ENCODE measurements at regions not wholly inside any gene's neighbourhood (a gene's known extent, or its start where the extent isn't known, plus 50 kb on each side); places are given as distances from the start of the nearest gene placed in this dataset.
"Not testable (repeated sequence)": the region's sequence is repeated elsewhere in the genome, so short reads cannot be mapped to it uniquely, and the experiment has no call there.

DNA sequence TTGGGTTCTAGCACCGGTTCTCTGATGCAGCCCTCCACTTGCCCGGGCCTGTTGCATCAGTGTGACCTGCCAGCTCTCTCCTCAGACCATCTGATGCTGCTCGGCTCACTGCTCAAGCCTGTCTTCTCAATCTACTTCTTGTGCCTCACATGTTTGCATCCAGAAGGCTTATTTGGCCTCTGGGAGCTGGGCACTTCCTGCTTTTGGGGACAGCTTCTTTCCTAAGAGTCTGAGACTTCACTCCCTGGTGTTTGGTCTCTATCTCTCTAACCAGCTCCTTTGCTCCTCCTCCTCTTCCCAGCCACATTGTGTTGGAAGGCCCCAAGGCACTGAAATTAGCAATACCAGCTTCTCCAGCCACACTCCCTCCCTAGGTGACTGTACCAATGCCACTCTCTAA lies 212.8 kb downstream of the CDCA7 start:
- TF ChIP-seq CTCF (IDR thresholded peaks at IDR 0.05) (no peak), POLR2A (IDR thresholded peaks at IDR 0.05) (no peak)
- peaks cover 0 to 13% (median 0%) of the 10 kb centered on the region in 4 donors for H3K4me1 ChIP-seq
- no peak overlapping the region for H3K4me3 ChIP-seq
- H3K9me3 ChIP-seq: no peaks in the 10 kb centered on the region
- no peak for DNase-seq
- H3K27me3 ChIP-seq: no peaks in the 10 kb centered on the region
- H3K36me3 ChIP-seq: no peaks in the 10 kb centered on the region
- H3K27ac ChIP-seq: no peak overlapping the region

DNA sequence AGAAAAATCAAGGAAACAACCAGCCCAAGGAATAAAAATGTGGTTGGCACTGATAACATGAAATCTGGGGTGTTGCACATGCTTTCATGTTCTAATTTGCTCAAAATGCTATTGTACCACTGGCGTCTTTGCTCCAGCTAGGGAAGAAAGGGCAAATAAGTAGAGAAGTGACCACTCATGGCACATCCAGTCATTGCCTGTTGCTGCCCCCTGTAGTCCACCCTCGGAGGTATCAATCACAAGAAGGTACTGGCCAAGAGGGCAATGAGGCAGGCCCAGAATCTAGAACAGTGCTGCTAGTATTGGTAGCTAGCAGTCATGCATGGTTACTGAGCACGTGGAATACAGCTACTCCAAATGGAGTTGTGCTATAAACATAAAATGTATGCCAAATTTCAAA lies 213.4 kb downstream of the CDCA7 start:
- Histone ChIP-seq H3K27ac (no peak overlapping the region), H3K9me3 (no peaks in the 10 kb centered on the region), H3K36me3 (no peaks in the 10 kb centered on the region), H3K4me3 (no peak overlapping the region), H3K27me3 (no peaks in the 10 kb centered on the region), H3K4me1 (peaks cover 0 to 13% (median 0%) of the 10 kb centered on the region in 4 donors)
- no peak for DNase-seq
- TF ChIP-seq POLR2A (IDR thresholded peaks at IDR 0.05): no peak
- peak in 1 of 6 experiments; percentile 25 for TF ChIP-seq CTCF (IDR thresholded peaks at IDR 0.05)

DNA sequence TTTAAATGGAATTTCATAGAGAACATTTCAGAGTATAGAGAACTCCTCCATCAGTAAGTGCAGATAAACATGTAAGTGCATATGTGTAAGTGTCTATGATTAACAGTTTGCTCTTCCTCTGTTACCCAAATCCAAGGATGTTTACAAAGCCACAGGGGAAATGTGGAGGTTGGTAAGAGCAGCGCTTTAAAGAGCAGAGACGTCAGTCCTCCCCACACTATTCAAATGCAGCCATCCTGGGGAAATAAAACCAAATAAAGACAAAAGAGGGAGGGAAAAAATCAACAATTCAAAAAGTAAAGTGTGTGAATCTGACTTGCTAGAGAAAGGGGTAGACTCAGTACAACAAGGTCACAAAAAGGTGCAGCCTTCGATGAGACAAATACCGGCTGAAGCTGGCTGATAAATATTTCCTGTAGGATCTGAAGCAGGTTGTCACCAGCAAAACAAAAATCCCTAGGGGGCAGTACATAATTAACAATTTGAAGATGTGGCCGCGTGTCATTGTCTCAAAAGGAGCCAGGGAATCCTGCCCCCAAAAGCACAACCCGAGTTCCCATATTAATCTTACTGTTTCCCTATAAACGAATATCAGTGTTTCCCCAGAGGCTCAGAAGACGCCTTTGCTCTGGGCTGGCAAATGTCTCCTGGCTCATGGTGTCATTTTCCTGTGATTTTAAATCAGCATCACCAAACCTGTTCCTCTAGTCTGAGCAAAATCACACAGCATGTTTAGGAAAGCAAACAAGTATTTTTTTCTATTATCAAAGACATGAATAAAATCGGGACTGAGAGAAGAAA lies 216.5 kb downstream of the CDCA7 start:
- TF ChIP-seq CTCF (IDR thresholded peaks at IDR 0.05) (peak in 4 of 6 experiments; percentile 23 to 43 (median 34)), POLR2A (IDR thresholded peaks at IDR 0.05) (no peak)
- Histone ChIP-seq H3K9me3 (no peaks in the 10 kb centered on the region), H3K36me3 (no peaks in the 10 kb centered on the region), H3K4me1 (peaks cover 0 to 13% (median 0%) of the 10 kb centered on the region in 4 donors), H3K27ac (peak overlapping the region in 3 of 4 donors; percentile 30 to 76 (median 52)), H3K4me3 (no peak overlapping the region), H3K27me3 (no peaks in the 10 kb centered on the region)
- no peak for DNase-seq

DNA sequence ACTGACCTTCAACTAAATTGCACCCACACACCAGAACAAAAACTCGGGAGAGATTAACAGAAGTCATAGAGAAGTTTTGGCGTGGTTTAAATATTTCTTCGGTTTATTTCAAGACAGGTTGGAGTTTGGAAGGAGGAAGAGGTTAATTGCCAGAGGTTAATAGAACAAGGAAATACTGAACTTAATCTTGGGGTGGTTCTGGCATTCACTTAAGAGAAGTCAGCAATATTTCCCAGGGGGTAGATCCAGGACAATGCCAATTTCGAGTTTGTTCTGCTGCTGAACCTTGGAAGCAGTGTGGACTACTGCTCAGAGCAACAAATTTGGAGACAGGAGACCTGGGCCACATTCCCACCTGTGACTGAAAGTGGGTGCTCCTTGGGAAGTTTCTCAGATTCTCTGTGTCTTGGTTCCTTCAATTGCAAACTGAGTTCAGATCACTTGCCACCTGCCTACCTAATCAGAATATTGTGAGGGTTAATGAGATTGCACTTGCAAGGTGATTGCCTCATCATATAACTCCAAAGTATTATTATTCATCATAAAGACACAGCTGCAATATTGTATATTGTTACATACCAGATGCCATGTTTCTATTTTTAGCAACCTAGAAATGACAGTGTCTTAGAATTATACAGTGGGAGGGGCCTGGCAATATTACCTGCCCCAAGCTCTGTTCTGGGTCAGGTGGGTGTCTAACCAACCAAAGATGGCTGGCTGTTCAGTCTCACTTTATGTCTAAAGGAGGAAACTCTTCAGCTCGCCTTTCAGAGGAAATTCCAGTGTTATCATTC lies 217.4 kb downstream of the CDCA7 start:
- Histone ChIP-seq H3K4me3 (no peak overlapping the region), H3K27ac (peak overlapping the region in 3 of 4 donors; percentile 30 to 76 (median 52)), H3K36me3 (no peaks in the 10 kb centered on the region), H3K9me3 (no peaks in the 10 kb centered on the region), H3K4me1 (peaks cover 0 to 13% (median 0%) of the 10 kb centered on the region in 4 donors), H3K27me3 (no peaks in the 10 kb centered on the region)
- TF ChIP-seq POLR2A (IDR thresholded peaks at IDR 0.05): no peak
- TF ChIP-seq CTCF (IDR thresholded peaks at IDR 0.05): no peak
- DNase-seq: no peak

GRCh38 chr2:173572848-173573247 lies 218.2 kb downstream of the CDCA7 start:
- H3K4me3 ChIP-seq: no peak overlapping the region
- TF ChIP-seq POLR2A (IDR thresholded peaks at IDR 0.05) (no peak), CTCF (IDR thresholded peaks at IDR 0.05) (no peak)
- H3K27ac ChIP-seq: peak overlapping the region in 2 of 4 donors; percentile 30 to 76
- H3K9me3 ChIP-seq: no peaks in the 10 kb centered on the region
- H3K4me1 ChIP-seq: peaks cover 0 to 13% (median 0%) of the 10 kb centered on the region in 4 donors
- no peaks in the 10 kb centered on the region for H3K36me3 ChIP-seq
- no peak for DNase-seq
- H3K27me3 ChIP-seq: no peaks in the 10 kb centered on the region

GRCh38 chr2:173573782-173574181 lies 219.1 kb downstream of the CDCA7 start:
- H3K4me3 ChIP-seq, H3K27ac ChIP-seq, H3K9me3 ChIP-seq, DNase-seq, H3K36me3 ChIP-seq, H3K27me3 ChIP-seq: not testable (repeated sequence)
- peaks cover 0 to 13% (median 0%) of the 10 kb centered on the region in 4 donors for H3K4me1 ChIP-seq
